Loucy (cell line): ENCODE measurements at regions not wholly inside any gene's neighbourhood (a gene's known extent, or its start where the extent isn't known, plus 50 kb on each side); places are given as distances from the start of the nearest gene placed in this dataset.

Experiments used
- H2AFZ ChIP-seq: fragments of 200-600 bp; sonication (generic); 2 replicates; pipeline ENCODE4 v1.6.0; 2016; ENCODE audit warnings: antibody characterized with exemption, mild to moderate bottlenecking, low read length, moderate library complexity
- H3F3A ChIP-seq: fragments of 200-600 bp; 2 replicates; pipeline ENCODE4 v1.6.0; 2016; ENCODE audit warnings: antibody characterized with exemption, low read depth, mild to moderate bottlenecking
- H3K27me3 ChIP-seq: fragments of 200-600 bp; sonication (generic); 2 replicates; pipeline ENCODE4 v1.6.1; 2014; ENCODE audit warnings: low read length, mild to moderate bottlenecking; ENCODE audit not compliant: insufficient read depth, poor library complexity, severe bottlenecking
- H3K36me3 ChIP-seq: fragments of 200-600 bp; sonication (generic); 2 replicates; pipeline ENCODE4 v1.6.1; 2016; ENCODE audit warnings: low read length; ENCODE audit not compliant: insufficient read depth
- H3K4me1 ChIP-seq: fragments of 200-600 bp; sonication (generic); 2 replicates; pipeline ENCODE4 v1.5.1; 2014; ENCODE audit warnings: low read length, mild to moderate bottlenecking; ENCODE audit not compliant: insufficient read depth, poor library complexity, severe bottlenecking
- H3K4me2 ChIP-seq: fragments of 200-600 bp; sonication (generic); 2 replicates; pipeline ENCODE4 v1.6.0; 2014; ENCODE audit warnings: antibody characterized with exemption, low read length, low read depth, mild to moderate bottlenecking; ENCODE audit not compliant: poor library complexity, severe bottlenecking
- H3K4me3 ChIP-seq: fragments of 200-600 bp; sonication (generic); 2 replicates; pipeline ENCODE4 v1.5.1; 2014; ENCODE audit warnings: low read length, mild to moderate bottlenecking, mixed read lengths; ENCODE audit not compliant: poor library complexity, severe bottlenecking
- H3K79me2 ChIP-seq: fragments of 200-600 bp; sonication (generic); 2 replicates; pipeline ENCODE4 v1.6.1; 2014; ENCODE audit warnings: low read length; ENCODE audit not compliant: insufficient read depth
- H3K9ac ChIP-seq: fragments of 200-600 bp; sonication (generic); 2 replicates; pipeline ENCODE4 v1.6.0; 2014; ENCODE audit warnings: mild to moderate bottlenecking, low read depth, low read length, moderate library complexity; ENCODE audit not compliant: poor library complexity, severe bottlenecking
- H3K9me2 ChIP-seq: fragments of 200-600 bp; sonication (generic); replicated peaks from 2 replicates; pipeline ENCODE4 v1.6.1; 2016; ENCODE audit warnings: low read depth, low read length, mixed read lengths
- H3K9me3 ChIP-seq: fragments of 200-600 bp; sonication (generic); 2 replicates; pipeline ENCODE4 v1.6.1; 2014; ENCODE audit warnings: mild to moderate bottlenecking, antibody characterized with exemption, low read length, low read depth; ENCODE audit not compliant: insufficient read depth
- H4K20me1 ChIP-seq: fragments of 200-600 bp; sonication (generic); 2 replicates; pipeline ENCODE4 v1.6.0; 2014; ENCODE audit warnings: antibody characterized with exemption, low read length, mild to moderate bottlenecking; ENCODE audit not compliant: insufficient read depth, poor library complexity, severe bottlenecking
- EZH2phosphoT487 ChIP-seq: fragments of 200-600 bp; IDR thresholded peaks from 2 replicates; pipeline ENCODE4 v1.6.1; 2018; ENCODE audit warnings: antibody characterized with exemption, mild to moderate bottlenecking, moderate library complexity, borderline replicate concordance
- TF ChIP-seq, protein P1 (sequence below): fragments of 200-600 bp; sonication (generic); conservative IDR thresholded peaks from 2 replicates; pipeline ENCODE4 v1.5.1; 2014; ENCODE audit warnings: mild to moderate bottlenecking, antibody characterized with exemption, low read length

DNA sequence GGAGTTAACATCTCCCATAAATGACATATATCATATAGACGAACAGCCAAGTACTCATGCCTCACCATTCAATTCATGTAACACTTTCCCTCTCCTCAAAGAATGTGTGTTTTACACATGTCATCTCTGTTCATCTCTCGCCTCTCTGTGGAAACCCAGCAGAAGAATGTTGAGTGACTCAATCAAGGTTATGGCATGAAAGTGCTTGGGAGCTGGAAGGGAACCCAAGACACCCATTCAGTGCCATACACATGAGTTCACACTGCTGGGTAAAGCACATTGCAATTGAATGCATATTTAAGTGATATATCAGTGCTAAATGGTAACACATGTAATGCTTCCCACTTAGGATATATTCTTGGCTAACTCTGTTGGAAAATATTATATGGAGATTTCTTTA, 322.9 kb downstream of the PTEN start:
- H3K27me3 ChIP-seq: no peaks in the 10 kb centered on the region
- H3F3A ChIP-seq: 0 out of 2 replicates have a peak, but pooled peaks cover 6% of the 10 kb centered on the region
- no peak overlapping the region for H3K4me3 ChIP-seq
- peaks cover 53% of the 10 kb centered on the region for H3K36me3 ChIP-seq
- H3K9me2 ChIP-seq: no peaks in the 10 kb centered on the region
- peaks cover 15% of the 10 kb centered on the region for H3K4me1 ChIP-seq
- peaks cover 95% of the 10 kb centered on the region for H3K79me2 ChIP-seq
- peaks cover 50% of the 10 kb centered on the region for H4K20me1 ChIP-seq
- H3K4me2 ChIP-seq: no peak overlapping the region
- no peak overlapping the region for H2AFZ ChIP-seq
- H3K9me3 ChIP-seq: no peaks in the 10 kb centered on the region
- TF ChIP-seq, protein P1, sequence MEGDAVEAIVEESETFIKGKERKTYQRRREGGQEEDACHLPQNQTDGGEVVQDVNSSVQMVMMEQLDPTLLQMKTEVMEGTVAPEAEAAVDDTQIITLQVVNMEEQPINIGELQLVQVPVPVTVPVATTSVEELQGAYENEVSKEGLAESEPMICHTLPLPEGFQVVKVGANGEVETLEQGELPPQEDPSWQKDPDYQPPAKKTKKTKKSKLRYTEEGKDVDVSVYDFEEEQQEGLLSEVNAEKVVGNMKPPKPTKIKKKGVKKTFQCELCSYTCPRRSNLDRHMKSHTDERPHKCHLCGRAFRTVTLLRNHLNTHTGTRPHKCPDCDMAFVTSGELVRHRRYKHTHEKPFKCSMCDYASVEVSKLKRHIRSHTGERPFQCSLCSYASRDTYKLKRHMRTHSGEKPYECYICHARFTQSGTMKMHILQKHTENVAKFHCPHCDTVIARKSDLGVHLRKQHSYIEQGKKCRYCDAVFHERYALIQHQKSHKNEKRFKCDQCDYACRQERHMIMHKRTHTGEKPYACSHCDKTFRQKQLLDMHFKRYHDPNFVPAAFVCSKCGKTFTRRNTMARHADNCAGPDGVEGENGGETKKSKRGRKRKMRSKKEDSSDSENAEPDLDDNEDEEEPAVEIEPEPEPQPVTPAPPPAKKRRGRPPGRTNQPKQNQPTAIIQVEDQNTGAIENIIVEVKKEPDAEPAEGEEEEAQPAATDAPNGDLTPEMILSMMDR: no peak
- no peak for TF ChIP-seq EZH2phosphoT487
- no peak overlapping the region for H3K9ac ChIP-seq

DNA sequence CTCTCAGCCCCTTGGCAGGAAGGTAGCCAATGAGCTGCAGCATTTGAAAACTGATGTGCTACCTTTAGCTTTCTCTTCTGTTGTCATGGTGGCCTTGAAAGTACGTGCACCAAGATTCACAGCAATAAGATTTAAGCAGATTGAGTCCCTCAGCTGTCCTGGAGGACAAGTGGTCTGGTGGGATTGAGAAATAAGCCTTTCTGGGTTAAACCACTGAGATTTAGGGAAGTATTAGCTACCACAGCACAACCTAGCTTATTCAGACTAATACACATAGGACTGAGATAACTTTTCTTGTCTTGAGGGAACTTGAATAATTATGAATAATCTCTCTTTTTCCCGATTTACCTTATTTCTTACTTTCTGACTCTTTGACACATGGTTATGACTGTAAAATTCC, 324.0 kb downstream of the PTEN start:
- no peaks in the 10 kb centered on the region for H3F3A ChIP-seq
- peaks cover 94% of the 10 kb centered on the region for H3K79me2 ChIP-seq
- H2AFZ ChIP-seq: no peak overlapping the region
- peaks cover 56% of the 10 kb centered on the region for H3K36me3 ChIP-seq
- no peaks in the 10 kb centered on the region for H3K27me3 ChIP-seq
- H3K9me2 ChIP-seq: no peaks in the 10 kb centered on the region
- no peak overlapping the region for H3K4me3 ChIP-seq
- H3K9ac ChIP-seq: no peak overlapping the region
- H4K20me1 ChIP-seq: peaks cover 45% of the 10 kb centered on the region
- H3K9me3 ChIP-seq: no peaks in the 10 kb centered on the region
- no peak for TF ChIP-seq EZH2phosphoT487
- TF ChIP-seq, protein P1: no peak
- no peak overlapping the region for H3K4me2 ChIP-seq
- H3K4me1 ChIP-seq: peaks cover 5% of the 10 kb centered on the region

DNA sequence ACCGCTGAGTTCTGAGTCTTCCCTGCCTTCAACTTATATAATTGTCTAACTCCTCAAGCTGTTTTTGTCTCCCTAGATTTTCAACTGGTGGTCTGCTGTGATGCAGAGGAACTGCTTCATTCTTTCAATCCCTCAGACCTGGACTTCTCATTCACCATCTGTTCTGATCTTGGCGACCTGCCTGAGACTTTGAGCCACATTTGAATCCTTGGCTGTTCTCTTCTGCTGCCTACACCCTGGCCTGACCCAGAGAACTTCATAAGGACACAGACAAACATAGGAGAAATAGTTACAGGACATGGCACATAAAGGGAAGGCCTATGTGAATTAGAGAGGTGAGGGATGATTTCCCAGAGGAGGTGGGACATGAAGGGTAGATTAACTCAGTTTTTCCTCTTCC, 326.7 kb downstream of the PTEN start:
- peaks cover 94% of the 10 kb centered on the region for H3K79me2 ChIP-seq
- TF ChIP-seq EZH2phosphoT487: no peak
- TF ChIP-seq, protein P1: no peak
- H2AFZ ChIP-seq: no peak overlapping the region

More for the DNA sequence above, 326.7 kb downstream of the PTEN start:
- no peaks in the 10 kb centered on the region for H3K27me3 ChIP-seq
- peaks cover 55% of the 10 kb centered on the region for H3K36me3 ChIP-seq
- H3K9ac ChIP-seq: no peak overlapping the region
- H3F3A ChIP-seq: no peaks in the 10 kb centered on the region
- peaks cover 48% of the 10 kb centered on the region for H4K20me1 ChIP-seq
- H3K9me2 ChIP-seq: no peaks in the 10 kb centered on the region
- H3K4me2 ChIP-seq: no peak overlapping the region
- H3K4me3 ChIP-seq: no peak overlapping the region
- H3K9me3 ChIP-seq: no peaks in the 10 kb centered on the region
- peaks cover 10% of the 10 kb centered on the region for H3K4me1 ChIP-seq
